ENCODE measurements at regions not wholly inside any gene's neighbourhood (a gene's known extent, or its start where the extent isn't known, plus 50 kb on each side); places are given as distances from the start of the nearest gene placed in this dataset.
"Not testable (repeated sequence)": the region's sequence is repeated elsewhere in the genome, so short reads cannot be mapped to it uniquely, and the experiment has no call there.

DNA sequence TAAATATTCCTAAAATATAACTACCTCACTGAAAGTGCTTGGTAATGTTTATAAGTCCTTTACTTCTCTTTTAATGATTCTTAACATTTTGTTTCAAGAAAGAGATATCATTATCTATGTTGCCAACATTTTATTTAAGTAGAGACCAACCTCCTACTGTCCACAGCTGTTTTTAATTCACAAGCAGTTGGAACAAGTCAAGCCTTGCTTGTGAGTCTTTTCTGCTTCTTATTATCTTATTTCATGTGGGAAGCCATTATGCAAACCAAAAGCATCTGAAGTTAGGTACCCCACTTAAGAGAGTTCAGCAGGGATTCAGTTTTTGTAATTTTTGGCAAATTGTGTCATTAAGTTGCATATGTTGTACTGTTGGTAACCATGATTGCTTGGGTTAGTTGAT is 1714.5 kb downstream of the GRIK2 start:
- Histone ChIP-seq H3K27ac (no peak overlapping the region), H3K27me3 (no peaks in the 10 kb centered on the region), H3K9me3 (no peaks in the 10 kb centered on the region), H3K36me3 (no peaks in the 10 kb centered on the region), H3K4me3 (no peak overlapping the region), H3K4me1 (no peaks in the 10 kb centered on the region)
- no peak for DNase-seq (ENCODE audit: extremely low spot score in 2 of 2)
- intact Hi-C loops (cut with DNase I) = no loop called here
- TF ChIP-seq, protein P1, sequence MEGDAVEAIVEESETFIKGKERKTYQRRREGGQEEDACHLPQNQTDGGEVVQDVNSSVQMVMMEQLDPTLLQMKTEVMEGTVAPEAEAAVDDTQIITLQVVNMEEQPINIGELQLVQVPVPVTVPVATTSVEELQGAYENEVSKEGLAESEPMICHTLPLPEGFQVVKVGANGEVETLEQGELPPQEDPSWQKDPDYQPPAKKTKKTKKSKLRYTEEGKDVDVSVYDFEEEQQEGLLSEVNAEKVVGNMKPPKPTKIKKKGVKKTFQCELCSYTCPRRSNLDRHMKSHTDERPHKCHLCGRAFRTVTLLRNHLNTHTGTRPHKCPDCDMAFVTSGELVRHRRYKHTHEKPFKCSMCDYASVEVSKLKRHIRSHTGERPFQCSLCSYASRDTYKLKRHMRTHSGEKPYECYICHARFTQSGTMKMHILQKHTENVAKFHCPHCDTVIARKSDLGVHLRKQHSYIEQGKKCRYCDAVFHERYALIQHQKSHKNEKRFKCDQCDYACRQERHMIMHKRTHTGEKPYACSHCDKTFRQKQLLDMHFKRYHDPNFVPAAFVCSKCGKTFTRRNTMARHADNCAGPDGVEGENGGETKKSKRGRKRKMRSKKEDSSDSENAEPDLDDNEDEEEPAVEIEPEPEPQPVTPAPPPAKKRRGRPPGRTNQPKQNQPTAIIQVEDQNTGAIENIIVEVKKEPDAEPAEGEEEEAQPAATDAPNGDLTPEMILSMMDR (IDR thresholded peaks at IDR 0.05) = no peak
- TF ChIP-seq POLR2A (IDR thresholded peaks at IDR 0.05) = no peak
- TF ChIP-seq POLR2AphosphoS5 (IDR thresholded peaks at IDR 0.05; ENCODE audit: insufficient read depth in 1 of 2, low read depth in 1 of 2) = no peak

DNA sequence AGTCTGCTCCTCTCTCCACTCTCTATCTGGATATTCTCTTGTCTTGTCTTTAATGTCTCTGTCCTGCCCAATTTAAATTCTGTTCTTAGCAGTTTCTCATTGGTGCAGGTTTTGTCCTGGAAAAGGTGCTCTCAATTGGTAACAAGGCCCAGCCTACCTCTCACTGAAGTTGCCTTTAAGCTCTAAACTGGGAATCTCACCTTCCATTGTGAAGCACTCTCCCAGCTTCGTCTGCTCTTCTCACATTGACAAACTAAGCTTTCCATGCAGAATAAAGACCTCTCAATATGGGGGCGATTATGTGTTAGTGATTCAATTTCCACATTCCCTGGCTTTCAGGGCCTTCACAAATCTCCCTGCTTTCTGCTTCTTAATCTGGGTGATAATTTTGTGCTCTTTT is 1712.2 kb downstream of the GRIK2 start:
- no peaks in the 10 kb centered on the region for H3K4me1 ChIP-seq
- H3K27ac ChIP-seq = no peak overlapping the region
- no peak for DNase-seq (ENCODE audit: extremely low spot score in 2 of 2)
- H3K27me3 ChIP-seq = no peaks in the 10 kb centered on the region
- TF ChIP-seq POLR2AphosphoS5 (IDR thresholded peaks at IDR 0.05; ENCODE audit: insufficient read depth in 1 of 2, low read depth in 1 of 2) (no peak), POLR2A (IDR thresholded peaks at IDR 0.05) (no peak)
- TF ChIP-seq, protein P1 (IDR thresholded peaks at IDR 0.05) = no peak
- no peaks in the 10 kb centered on the region for H3K9me3 ChIP-seq
- H3K36me3 ChIP-seq = no peaks in the 10 kb centered on the region
- intact Hi-C loops (cut with DNase I) = no loop called here
- no peak overlapping the region for H3K4me3 ChIP-seq

DNA sequence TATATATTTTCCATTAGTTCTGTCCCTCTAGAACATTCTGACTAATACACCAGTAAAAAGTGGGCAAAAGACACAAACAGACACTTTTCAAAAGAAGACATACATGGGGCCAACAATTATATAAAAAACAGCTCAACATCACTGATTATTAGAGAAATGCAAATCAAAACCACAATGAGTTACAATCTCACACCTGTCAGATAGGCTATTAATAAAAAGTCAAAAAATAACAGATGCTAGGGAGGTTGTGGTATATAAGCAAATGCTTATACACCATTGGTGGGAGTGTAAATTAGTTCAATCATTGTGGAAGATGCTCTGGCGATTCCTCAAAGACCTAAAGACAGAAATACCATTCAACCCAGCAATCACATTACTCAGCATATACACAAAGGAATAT is 1707.8 kb downstream of the GRIK2 start:
- intact Hi-C loops (cut with DNase I) = no loop called here
- TF ChIP-seq POLR2AphosphoS5 (IDR thresholded peaks at IDR 0.05; ENCODE audit: insufficient read depth in 1 of 2, low read depth in 1 of 2) = no peak
- no peak overlapping the region for H3K27ac ChIP-seq
- H3K4me3 ChIP-seq = no peak overlapping the region
- no peaks in the 10 kb centered on the region for H3K4me1 ChIP-seq
- no peaks in the 10 kb centered on the region for H3K27me3 ChIP-seq
- no peak for DNase-seq (ENCODE audit: extremely low spot score in 2 of 2)
- H3K9me3 ChIP-seq = no peaks in the 10 kb centered on the region
- no peaks in the 10 kb centered on the region for H3K36me3 ChIP-seq

DNA sequence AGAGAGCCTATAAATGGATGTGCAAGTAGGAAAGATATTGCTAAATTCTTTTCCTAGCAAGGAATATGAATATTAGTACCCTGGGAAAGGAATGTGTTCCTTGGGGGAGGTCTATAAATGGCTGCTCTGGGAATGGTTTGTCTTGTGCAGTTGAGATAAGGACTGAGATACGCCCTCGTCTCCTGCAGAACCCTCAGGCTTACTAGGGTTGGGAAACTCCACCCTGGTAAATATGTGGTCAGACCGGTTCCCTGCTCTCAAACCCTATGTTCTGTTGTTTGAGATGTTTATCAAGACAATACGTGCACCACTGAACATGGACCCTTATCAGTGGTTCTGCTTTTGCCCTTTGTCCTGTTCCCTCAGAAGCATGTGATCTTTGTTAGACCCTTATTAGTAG is 1698.9 kb downstream of the GRIK2 start:
- H3K36me3 ChIP-seq; intact Hi-C loops (cut with DNase I); H3K27ac ChIP-seq; H3K4me3 ChIP-seq; H3K27me3 ChIP-seq; H3K9me3 ChIP-seq; DNase-seq (ENCODE audit: extremely low spot score in 2 of 2); H3K4me1 ChIP-seq: not testable (repeated sequence)

DNA sequence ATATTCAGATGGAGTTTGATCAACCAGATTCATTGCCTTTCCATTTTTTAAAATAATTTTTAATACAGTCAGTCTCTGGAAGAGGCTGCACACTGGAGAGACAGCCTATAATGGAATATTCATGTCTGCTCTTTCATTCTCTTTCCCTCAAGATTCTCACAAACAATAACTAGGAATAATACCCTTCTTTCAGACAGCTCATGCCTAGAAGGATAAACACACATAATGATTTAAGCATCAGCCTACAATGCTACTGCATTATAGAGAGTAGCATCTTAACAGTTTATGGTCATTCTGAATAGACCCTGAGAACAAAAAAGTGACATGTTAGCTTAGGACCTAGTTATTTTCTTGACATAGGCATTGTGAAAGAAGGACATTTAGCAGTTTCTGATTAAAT is 1692.3 kb downstream of the GRIK2 start:
- DNase-seq (ENCODE audit: extremely low spot score in 2 of 2) = no peak
- TF ChIP-seq POLR2A (IDR thresholded peaks at IDR 0.05) = no peak
- TF ChIP-seq POLR2AphosphoS5 (IDR thresholded peaks at IDR 0.05; ENCODE audit: insufficient read depth in 1 of 2, low read depth in 1 of 2) = no peak
- TF ChIP-seq, protein P1 (IDR thresholded peaks at IDR 0.05) = no peak
- Histone ChIP-seq H3K27me3 (no peaks in the 10 kb centered on the region), H3K27ac (no peak overlapping the region), H3K4me3 (no peak overlapping the region), H3K4me1 (no peaks in the 10 kb centered on the region), H3K9me3 (no peaks in the 10 kb centered on the region), H3K36me3 (no peaks in the 10 kb centered on the region)
- intact Hi-C loops (cut with DNase I) = loop anchor here (5.0 kb wide), 1 partner anchor 1004 kb away; no protein-coding TSS in a partner anchor

DNA sequence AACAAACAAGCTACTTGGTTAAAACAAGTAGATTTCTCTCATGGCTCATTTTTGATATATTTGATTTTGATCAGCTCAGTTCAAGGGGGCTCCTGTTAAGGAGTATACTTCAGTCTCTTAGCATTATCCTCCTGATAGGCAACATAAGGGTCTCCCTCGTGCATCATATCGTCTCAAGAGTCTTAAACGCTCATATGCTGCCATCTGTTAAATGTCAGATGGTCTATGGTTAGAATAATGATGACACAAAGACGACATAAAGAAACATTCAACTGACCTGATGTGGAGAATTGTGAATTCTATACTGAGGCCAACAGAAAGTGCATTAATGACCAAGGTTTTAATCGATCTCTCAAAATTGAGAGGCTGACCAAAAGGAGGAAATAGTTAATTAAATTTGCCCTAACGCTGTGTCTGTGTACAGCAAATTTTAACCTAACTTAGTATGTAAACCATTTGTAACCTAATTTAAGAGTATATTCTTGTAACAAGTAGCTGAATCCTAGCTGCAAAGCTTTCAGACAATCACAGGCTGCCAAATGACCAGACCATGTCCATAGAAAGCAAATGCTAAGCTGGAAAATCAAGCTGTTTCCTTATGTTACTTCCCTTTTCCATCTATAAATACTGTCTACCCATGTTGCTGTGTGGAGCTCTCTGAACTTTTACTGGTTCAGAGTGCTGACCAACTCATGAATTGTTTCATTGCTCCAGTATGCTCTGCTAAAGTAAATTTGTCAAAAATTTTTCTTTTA is 1688.5 kb downstream of the GRIK2 start:
- H3K27ac ChIP-seq = no peak overlapping the region
- intact Hi-C loops (cut with DNase I) = no loop called here
- no peak for DNase-seq (ENCODE audit: extremely low spot score in 2 of 2)
- no peak overlapping the region for H3K4me3 ChIP-seq
- no peaks in the 10 kb centered on the region for H3K9me3 ChIP-seq
- H3K27me3 ChIP-seq = no peaks in the 10 kb centered on the region
- no peaks in the 10 kb centered on the region for H3K4me1 ChIP-seq
- no peaks in the 10 kb centered on the region for H3K36me3 ChIP-seq
- TF ChIP-seq POLR2A (IDR thresholded peaks at IDR 0.05) = no peak
- TF ChIP-seq, protein P1 (IDR thresholded peaks at IDR 0.05) = no peak
- no peak for TF ChIP-seq POLR2AphosphoS5 (IDR thresholded peaks at IDR 0.05; ENCODE audit: insufficient read depth in 1 of 2, low read depth in 1 of 2)
